Activated T-helper 2 cell treated with anti-CD3 and anti-CD28 coated beads, Interferon-gamma antibody, Interleukin-2, Interleukin-4, amounts not matched to agents 10 μg/mL and 5 μg/mL and 100 μg/mL, durations not matched to agents 14 hours and 24 hours and 36 hours (primary cell): ENCODE measurements at regions not wholly inside any gene's neighbourhood (a gene's known extent, or its start where the extent isn't known, plus 50 kb on each side); places are given as distances from the start of the nearest gene placed in this dataset.

Experiments used
- DNase-seq: peaks from one replicate; pipeline ENCODE4 v3.0.0; 2021; ENCODE audit warnings: low spot score
- H3K27ac Mint-ChIP-seq: one replicate; pipeline ENCODE4 v1.8.0; 2021; ENCODE audit warnings: mixed read lengths
- H3K27me3 Mint-ChIP-seq: one replicate; pipeline ENCODE4 v1.8.0; 2021; ENCODE audit warnings: low read depth, mixed read lengths
- H3K36me3 Mint-ChIP-seq: one replicate; pipeline ENCODE4 v1.8.0; 2021; ENCODE audit warnings: low read depth, mixed read lengths
- H3K4me1 Mint-ChIP-seq: one replicate; pipeline ENCODE4 v1.8.0; 2021; ENCODE audit warnings: low read depth, mixed read lengths
- H3K4me3 Mint-ChIP-seq: one replicate; pipeline ENCODE4 v1.8.0; 2021; ENCODE audit warnings: low read depth, mild to moderate bottlenecking, moderate library complexity, mixed read lengths
- H3K9me3 Mint-ChIP-seq: one replicate; pipeline ENCODE4 v1.8.0; 2021; ENCODE audit warnings: mixed read lengths
- intact Hi-C: fragments of 100-400 bp; cut with micrococcal nuclease; formaldehyde crosslinking; loops from one replicate; pipeline ENCODE4 v1.15.1; 2023

DNA sequence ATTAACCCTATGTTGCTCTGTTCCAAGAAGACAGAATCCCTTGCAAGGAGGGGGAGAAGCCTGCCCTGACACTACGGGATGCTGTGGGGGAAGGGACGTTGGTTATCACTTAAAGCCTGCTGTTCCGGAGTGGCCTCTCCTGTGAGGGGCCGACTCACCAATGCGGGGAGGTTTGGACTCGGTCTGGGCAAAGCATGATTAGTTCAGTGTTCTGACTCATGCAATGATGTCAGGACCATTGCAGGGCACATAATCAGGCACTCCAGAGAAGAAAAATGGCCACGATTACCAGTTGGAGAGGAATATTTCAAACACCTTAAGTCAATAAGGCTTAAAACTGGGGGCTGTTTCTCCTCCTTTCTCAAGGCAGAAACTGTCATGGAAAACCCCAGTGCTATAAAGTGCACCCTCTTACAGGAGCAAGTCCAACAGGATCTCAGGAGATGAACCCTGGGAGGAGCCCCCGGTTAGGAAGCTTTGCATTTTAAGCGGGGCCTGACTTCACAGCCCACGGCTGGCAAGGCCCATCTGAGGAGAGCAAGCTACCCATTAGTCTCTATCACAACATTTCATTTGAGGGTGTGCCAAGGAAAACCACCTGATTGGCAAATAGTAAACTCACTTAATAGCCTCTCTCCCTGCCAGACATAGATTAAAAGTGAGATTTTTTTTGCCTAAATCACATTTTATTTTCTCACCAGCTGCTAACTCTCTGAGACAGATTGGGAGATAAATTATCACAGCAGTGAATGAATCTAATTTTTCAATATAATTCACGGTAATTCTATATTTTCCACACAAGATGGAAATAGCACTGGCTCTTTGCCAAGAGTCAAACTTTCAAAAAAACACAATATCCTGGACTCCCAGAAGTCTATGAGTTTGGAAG is 202.5 kb downstream of the C1orf94 start:
- H3K4me1 Mint-ChIP-seq: no peaks in the 10 kb centered on the region
- intact Hi-C loops: no loop called here
- no peak for DNase-seq
- H3K27me3 Mint-ChIP-seq: peaks cover 8% of the 10 kb centered on the region
- no peak overlapping the region for H3K27ac Mint-ChIP-seq
- no peaks in the 10 kb centered on the region for H3K36me3 Mint-ChIP-seq
- no peak overlapping the region for H3K4me3 Mint-ChIP-seq
- H3K9me3 Mint-ChIP-seq: no peaks in the 10 kb centered on the region

DNA sequence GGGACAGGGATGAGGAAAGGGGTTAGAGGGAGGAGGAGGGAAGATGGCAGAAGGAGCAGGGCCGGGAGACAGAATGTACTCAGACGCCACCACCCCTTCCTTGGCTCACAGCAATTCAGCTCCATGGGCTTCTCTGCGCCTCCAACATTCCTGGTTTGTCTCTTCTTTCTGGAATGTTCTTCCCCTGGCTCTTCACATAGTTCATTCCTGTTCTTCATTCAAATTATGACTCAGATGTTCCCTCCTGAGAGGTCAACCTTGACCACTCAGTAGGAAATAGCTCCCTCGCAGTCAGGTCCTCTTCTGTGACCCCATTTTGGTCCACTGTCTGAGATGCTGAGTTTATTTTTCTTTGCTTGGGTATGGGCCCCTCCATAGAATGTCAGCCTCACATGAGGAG is 203.2 kb downstream of the C1orf94 start:
- Mint-ChIP-seq H3K9me3 (no peaks in the 10 kb centered on the region), H3K4me3 (no peak overlapping the region), H3K4me1 (no peaks in the 10 kb centered on the region), H3K36me3 (no peaks in the 10 kb centered on the region), H3K27me3 (peaks cover 3% of the 10 kb centered on the region), H3K27ac (no peak overlapping the region)
- intact Hi-C loops: no loop called here
- DNase-seq: no peak

- H3K4me1 Mint-ChIP-seq: no peaks in the 10 kb centered on the region
- no peak for DNase-seq
- H3K36me3 Mint-ChIP-seq: no peaks in the 10 kb centered on the region
- H3K9me3 Mint-ChIP-seq: no peaks in the 10 kb centered on the region
- no peak overlapping the region for H3K4me3 Mint-ChIP-seq
- H3K27me3 Mint-ChIP-seq: peaks cover 3% of the 10 kb centered on the region
- intact Hi-C loops: no loop called here
- H3K27ac Mint-ChIP-seq: no peak overlapping the region
Observed at GRCh38 chr1:34380526-34381124, 203.9 kb downstream of the C1orf94 start.

DNA sequence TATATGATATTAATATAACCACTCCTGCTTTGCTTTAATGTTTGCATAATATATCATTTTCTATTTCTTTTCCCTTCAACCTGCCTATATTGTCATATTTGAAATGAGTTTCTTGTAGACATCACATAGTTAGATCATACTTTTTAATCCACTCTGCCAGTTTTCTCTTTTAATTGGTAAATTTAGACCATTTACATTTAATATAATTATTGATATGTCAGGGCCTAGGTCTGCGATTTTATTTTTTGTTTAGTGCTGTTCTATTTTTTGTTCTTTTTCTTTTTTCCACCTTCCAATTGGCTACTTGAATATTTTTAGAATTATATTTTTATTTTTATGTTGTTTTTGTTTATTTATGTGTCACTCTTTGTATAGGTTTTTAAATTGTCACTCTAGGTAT is 213.3 kb downstream of the C1orf94 start:
- Mint-ChIP-seq H3K9me3 (no peaks in the 10 kb centered on the region), H3K27ac (no peak overlapping the region), H3K4me3 (no peak overlapping the region), H3K36me3 (no peaks in the 10 kb centered on the region), H3K27me3 (peaks cover 4% of the 10 kb centered on the region), H3K4me1 (no peaks in the 10 kb centered on the region)
- no peak for DNase-seq
- intact Hi-C loops: no loop called here

- H3K36me3 Mint-ChIP-seq: no peaks in the 10 kb centered on the region
- no peaks in the 10 kb centered on the region for H3K4me1 Mint-ChIP-seq
- no peak overlapping the region for H3K4me3 Mint-ChIP-seq
- intact Hi-C loops: no loop called here
- DNase-seq: no peak
- peaks cover under 1% of the 10 kb centered on the region for H3K27me3 Mint-ChIP-seq
- no peak overlapping the region for H3K27ac Mint-ChIP-seq
- H3K9me3 Mint-ChIP-seq: no peaks in the 10 kb centered on the region
Observed at GRCh38 chr1:34396042-34396441, 219.3 kb downstream of the C1orf94 start.

- DNase-seq: no peak
- H3K36me3 Mint-ChIP-seq: no peaks in the 10 kb centered on the region
- no peak overlapping the region for H3K27ac Mint-ChIP-seq
- H3K4me1 Mint-ChIP-seq: no peaks in the 10 kb centered on the region
- H3K9me3 Mint-ChIP-seq: no peaks in the 10 kb centered on the region
- intact Hi-C loops: no loop called here
- H3K4me3 Mint-ChIP-seq: no peak overlapping the region
- H3K27me3 Mint-ChIP-seq: no peaks in the 10 kb centered on the region
Observed at GRCh38 chr1:34398241-34398915, 221.7 kb downstream of the C1orf94 start.

DNA sequence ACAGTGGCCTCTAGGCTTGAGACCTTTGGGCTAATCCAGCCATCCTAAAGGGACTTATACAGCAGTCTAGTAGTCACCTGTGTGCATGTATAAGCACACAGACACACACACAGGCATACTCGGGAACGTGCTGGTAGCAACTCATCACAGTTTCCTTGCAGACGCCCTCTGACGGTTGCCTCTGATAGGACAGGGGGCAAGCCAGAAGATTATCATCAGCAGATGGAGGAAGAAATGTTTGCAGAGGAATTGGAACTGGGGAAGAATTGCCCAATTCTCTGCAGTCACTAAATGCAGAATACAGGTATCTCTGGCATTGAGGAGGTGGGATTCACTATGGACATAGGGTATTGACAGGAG is 222.2 kb downstream of the C1orf94 start:
- H3K36me3 Mint-ChIP-seq: no peaks in the 10 kb centered on the region
- no peaks in the 10 kb centered on the region for H3K9me3 Mint-ChIP-seq
- no peak overlapping the region for H3K4me3 Mint-ChIP-seq
- intact Hi-C loops: no loop called here
- H3K4me1 Mint-ChIP-seq: no peaks in the 10 kb centered on the region
- H3K27me3 Mint-ChIP-seq: no peaks in the 10 kb centered on the region
- DNase-seq: no peak
- H3K27ac Mint-ChIP-seq: no peak overlapping the region

DNA sequence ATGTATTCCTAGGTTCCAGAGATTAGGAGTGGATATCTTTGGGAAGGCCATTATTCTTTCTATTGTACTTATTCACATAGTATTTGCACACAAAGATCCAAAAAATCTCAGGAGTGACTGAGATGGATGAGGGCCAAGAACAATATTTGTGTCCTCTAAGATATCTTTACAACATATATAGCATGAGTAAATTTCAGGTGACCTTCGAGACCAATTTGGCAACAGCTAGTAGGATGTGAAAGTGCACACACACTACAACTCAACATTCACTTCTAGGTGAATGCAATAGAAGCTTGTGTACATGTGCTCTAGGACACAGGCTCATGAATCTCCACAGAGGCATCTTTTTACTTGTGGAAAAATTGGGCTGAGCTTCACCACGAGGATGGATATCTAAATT is 224.0 kb downstream of the C1orf94 start:
- H3K27me3 Mint-ChIP-seq: no peaks in the 10 kb centered on the region
- no peak overlapping the region for H3K27ac Mint-ChIP-seq
- no peak overlapping the region for H3K4me3 Mint-ChIP-seq
- no peaks in the 10 kb centered on the region for H3K36me3 Mint-ChIP-seq
- DNase-seq: no peak
- no peaks in the 10 kb centered on the region for H3K9me3 Mint-ChIP-seq
- H3K4me1 Mint-ChIP-seq: no peaks in the 10 kb centered on the region
- intact Hi-C loops: no loop called here

DNA sequence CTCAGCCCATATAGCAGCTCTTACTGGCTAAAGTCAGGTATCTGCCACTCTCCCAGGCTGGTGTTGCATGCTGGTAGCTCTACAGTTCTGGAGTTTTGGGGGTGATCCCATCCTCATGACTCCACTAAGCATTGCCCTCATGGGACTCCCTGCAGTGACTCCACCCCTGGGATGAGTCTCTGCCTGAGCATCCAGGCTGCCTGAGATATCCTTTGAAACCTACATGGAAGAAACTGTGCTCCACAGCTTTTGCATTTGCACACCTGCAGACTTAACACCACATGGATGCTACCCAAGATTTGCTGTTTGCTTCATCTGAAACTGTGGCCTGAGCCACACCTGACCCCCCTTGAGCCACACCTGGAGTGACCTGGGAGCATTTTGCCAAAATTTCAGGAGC is 226.4 kb downstream of the C1orf94 start:
- Mint-ChIP-seq H3K9me3 (no peaks in the 10 kb centered on the region), H3K4me3 (no peak overlapping the region), H3K27me3 (no peaks in the 10 kb centered on the region), H3K27ac (no peak overlapping the region), H3K4me1 (no peaks in the 10 kb centered on the region), H3K36me3 (no peaks in the 10 kb centered on the region)
- intact Hi-C loops: no loop called here
- DNase-seq: no peak

DNA sequence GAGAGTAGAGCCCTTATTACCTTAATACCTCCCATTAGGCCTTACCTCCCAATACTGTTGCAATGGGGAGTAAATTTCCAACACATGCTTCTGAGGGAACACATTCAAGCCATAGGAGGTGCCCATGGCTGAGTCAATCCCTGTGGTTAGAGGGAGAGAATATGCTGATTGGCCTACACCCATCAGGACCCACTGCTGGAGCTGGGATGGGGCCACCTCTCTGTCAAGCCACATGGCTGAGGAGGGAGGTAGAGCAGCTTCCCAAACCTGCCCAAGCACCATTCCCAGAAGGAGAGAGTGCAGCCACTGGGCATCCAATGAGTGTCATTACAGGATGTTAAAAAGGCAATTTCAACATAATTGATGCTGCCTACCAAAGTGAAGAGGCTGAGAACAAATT is 228.1 kb downstream of the C1orf94 start:
- no peaks in the 10 kb centered on the region for H3K9me3 Mint-ChIP-seq
- no peak overlapping the region for H3K4me3 Mint-ChIP-seq
- no peak for DNase-seq
- H3K27ac Mint-ChIP-seq: no peak overlapping the region
- no peaks in the 10 kb centered on the region for H3K4me1 Mint-ChIP-seq
- H3K36me3 Mint-ChIP-seq: no peaks in the 10 kb centered on the region
- intact Hi-C loops: no loop called here
- no peaks in the 10 kb centered on the region for H3K27me3 Mint-ChIP-seq

GRCh38 chr1:34405266-34405959 is 228.7 kb downstream of the C1orf94 start:
- intact Hi-C loops: no loop called here
- Mint-ChIP-seq H3K36me3 (no peaks in the 10 kb centered on the region), H3K9me3 (no peaks in the 10 kb centered on the region), H3K4me1 (no peaks in the 10 kb centered on the region), H3K27me3 (no peaks in the 10 kb centered on the region), H3K27ac (no peak overlapping the region), H3K4me3 (no peak overlapping the region)
- DNase-seq: no peak

DNA sequence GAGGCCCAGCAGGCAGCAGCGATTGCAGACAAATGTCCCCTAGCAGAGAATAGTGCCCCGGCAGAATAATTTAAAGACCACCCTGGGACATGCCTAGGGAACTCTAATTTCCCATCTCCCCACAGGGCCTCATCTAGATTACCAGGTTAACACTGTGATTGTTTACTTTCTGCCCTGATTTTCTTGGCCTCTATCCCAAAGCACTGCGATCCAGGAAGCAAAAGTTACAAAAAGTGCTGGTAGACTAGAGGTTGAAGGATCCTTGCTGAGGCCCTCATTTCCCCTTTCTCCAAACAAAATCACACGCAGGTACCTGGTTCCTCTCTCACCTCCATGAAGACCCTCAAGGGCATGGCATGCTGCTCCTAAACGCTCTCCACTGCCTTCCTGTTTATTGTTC is 229.7 kb downstream of the C1orf94 start:
- H3K4me1 Mint-ChIP-seq: no peaks in the 10 kb centered on the region
- H3K4me3 Mint-ChIP-seq: no peak overlapping the region
- H3K27ac Mint-ChIP-seq: no peak overlapping the region
- no peaks in the 10 kb centered on the region for H3K27me3 Mint-ChIP-seq
- no peak for DNase-seq
- no peaks in the 10 kb centered on the region for H3K9me3 Mint-ChIP-seq
- intact Hi-C loops: no loop called here
- H3K36me3 Mint-ChIP-seq: no peaks in the 10 kb centered on the region
